HG03108 (cell line): ENCODE measurements at regions not wholly inside any gene's neighbourhood (a gene's known extent, or its start where the extent isn't known, plus 50 kb on each side); places are given as distances from the start of the nearest gene placed in this dataset.
"Not testable (repeated sequence)": the region's sequence is repeated elsewhere in the genome, so short reads cannot be mapped to it uniquely, and the experiment has no call there.

ENCODE experiments used
- ATAC-seq: cut with Tn5 transposase; IDR thresholded peaks from one replicate; pipeline ENCODE4 v1.9.1; 2021; ENCODE audit warnings: moderate library complexity; ENCODE audit not compliant: unreplicated experiment

GRCh38 chr1:213415691-213416380 is 364.8 kb downstream of the RPS6KC1 start:
- ATAC-seq = no peak

- no peak for ATAC-seq
Observed at GRCh38 chr1:213416461-213417224, 365.6 kb downstream of the RPS6KC1 start.

DNA sequence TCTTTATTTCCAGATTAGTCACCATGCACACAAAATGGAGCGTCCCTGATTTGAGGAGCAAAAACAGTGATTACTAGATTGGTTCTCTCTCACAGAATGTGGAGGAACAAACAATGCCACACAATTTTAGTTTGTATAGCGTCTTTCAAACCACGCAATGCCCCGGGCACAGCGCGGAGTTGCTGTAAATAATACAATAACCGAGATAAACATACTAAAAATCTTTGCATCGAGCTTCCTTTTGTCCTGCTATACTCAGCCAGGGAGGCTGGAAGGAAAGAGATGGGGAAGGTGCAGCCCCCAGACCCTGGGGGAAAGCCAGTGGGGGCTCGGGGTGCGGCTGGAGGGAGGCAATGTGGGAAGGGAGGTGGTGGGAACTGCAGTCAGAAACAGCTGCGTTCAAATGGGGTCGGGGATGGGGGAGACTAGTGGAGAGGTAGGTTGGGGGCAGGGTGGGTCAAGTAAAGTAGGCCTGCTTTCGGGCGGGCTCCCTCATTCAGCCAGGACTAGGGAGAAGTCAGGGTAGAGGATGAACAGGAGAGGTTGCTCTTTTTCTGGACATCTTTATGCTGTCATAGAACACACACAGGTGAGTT is 366.3 kb downstream of the RPS6KC1 start:
- ATAC-seq = no peak

DNA sequence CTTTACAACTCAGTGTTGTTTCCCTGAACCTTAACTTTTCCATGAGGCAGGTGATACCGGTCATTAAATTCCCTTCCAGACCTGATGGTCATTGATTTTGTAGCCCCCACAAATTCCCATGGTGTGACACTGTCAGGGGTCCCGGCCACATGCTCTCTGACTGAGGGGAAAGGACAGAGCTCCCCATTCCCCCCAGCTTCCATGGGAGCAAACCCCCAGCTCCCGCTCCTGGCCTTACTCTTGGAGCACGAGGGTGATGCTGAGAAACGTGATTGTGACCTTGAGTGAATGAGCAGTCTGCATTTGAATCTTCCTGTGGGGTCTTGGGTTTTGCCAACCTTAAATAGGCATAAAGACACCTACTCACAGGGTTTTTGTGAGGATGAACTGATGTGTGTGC is 366.8 kb downstream of the RPS6KC1 start:
- no peak for ATAC-seq

DNA sequence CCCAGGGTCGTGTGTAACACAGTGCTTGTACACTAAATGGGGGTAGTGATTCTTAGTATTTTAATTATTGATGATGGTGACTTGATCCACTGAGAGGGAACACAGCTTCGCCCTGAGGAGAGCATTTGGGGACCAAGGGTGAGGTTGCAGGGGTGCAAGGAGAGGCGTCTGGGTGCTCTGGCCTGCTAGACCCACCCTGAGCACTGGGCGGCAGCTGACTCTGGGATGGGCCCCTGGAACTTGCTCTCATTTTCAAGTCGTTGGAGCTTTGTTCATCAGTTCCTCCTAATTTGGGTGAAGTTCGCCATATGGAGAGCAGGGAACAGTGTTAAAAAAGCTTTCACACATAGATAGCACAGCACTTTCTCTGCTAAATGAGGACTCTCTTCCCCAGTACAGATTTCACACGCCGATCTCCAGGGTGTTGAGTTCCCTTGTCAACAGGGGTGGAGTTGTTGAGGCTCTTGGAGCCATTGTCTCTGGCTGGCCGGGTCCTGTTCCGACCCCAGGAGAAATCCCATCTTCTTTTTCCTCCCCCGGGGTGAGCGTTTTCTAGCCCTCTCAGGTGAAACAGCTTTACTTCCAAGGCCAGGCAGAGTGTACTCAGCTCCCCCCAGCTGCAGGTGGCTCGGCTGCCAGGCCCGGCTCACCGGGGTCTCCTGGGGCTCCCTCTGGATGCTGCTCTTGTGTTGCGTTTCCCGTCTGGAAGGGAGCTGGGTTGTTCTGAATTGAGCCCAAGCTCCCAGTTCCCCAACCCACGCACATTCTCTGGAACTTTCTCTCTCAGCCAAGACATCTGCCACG is 367.4 kb downstream of the RPS6KC1 start:
- ATAC-seq = no peak

GRCh38 chr1:213419401-213420030 is 368.5 kb downstream of the RPS6KC1 start:
- ATAC-seq = no peak

DNA sequence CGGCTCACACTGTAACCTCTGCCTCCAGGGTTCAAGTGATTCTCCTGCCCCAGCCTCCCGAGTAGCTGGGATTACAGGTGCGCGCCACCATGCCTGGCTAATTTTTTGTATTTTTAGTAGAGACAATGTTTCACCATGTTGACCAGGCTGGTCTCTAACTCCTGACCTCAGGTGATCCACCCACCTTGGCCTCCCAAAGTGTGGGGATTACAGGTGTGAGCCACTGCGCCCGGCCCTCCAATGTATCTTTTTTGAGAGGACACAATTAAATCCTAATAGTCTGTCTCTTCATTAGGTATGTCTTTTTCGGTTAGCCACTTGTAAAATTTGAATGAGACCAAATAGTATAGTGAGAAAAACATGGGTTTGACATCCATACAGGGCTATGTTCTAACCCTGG is 370.1 kb downstream of the RPS6KC1 start:
- ATAC-seq = not testable (repeated sequence)

DNA sequence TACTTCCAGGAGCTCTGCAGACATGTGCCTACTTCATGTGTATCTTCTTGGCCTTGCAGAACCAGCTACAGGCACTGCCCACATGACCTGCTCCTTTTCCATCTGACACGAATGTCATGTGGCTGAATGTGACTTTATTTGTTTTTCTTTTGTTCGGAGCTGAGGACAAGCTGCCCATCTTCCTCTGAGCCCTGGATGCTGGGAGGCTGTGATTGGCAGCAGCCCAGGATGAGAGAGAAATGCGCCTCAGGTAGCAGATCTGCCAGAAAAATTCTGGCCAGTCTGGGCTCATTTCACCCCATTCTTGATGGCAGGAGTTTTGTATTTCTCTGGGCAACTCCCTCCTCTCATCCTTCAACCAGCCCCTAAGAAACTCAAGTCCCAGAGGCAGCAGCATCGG is 372.0 kb downstream of the RPS6KC1 start:
- no peak for ATAC-seq

- no peak for ATAC-seq
Observed at GRCh38 chr1:213423605-213424004, 372.6 kb downstream of the RPS6KC1 start.

- ATAC-seq = no peak
Observed at GRCh38 chr1:213425376-213426030, 374.5 kb downstream of the RPS6KC1 start.

- ATAC-seq = no peak
Observed at GRCh38 chr1:213429642-213430041, 378.6 kb downstream of the RPS6KC1 start.

DNA sequence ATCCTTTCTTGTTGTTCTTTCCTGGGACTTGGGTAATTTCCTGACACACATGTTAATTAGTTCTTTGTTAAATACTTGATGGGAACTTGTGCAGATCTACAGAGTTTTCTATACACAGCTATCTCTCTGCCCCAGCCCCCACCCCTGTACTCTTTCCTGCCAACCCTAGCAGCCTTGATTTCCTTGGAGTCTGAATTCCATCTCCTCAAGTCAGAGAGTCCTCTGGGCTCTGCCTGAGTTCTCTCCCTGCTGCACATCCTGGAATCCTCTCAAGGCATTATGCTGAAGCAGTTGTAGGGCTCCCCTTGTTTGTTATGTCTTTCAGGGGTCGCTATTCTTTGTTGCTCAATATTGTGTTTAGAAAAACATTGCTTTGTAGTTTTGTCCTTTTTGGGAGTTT is 384.7 kb downstream of the RPS6KC1 start:
- no peak for ATAC-seq

DNA sequence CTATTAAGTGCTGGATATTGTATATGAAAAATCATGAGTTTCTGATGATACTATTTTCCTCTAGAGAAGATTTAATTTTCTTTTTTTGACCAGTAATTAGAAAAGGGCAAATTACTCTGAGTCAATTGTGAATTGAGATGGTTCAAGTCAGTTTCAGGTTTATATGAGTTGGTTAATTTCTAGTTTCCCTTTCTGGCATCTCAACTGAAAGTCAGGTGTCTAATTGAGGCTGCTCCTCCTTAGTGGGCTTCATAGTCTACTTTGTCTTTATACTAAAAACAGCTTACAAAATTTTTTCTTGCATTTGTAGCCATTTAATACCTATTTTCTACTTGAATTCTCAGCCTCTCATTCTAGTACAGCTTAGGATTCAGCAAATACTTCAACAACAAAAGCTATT is 387.3 kb downstream of the RPS6KC1 start:
- ATAC-seq = no peak

GRCh38 chr1:213439703-213440102 is 388.7 kb downstream of the RPS6KC1 start:
- no peak for ATAC-seq

DNA sequence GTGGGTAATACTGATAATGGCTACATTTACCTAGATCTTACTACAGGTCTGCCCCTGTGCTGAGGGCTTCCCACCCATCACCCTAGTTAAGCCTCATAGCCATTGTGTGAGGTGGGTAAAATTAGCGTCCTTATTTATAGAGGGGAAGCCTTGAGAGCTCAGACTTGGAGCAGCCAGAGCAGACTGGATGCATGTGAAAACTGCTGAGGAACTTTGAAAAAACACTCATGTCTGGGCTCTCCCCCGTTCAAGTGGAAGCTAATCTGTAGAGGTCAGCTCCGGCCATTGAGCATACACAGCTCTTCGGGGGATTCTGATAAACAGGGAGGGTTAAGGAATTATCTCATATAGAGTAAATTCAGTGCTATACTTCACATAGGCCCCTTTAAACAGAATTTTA is 389.7 kb downstream of the RPS6KC1 start:
- no peak for ATAC-seq

DNA sequence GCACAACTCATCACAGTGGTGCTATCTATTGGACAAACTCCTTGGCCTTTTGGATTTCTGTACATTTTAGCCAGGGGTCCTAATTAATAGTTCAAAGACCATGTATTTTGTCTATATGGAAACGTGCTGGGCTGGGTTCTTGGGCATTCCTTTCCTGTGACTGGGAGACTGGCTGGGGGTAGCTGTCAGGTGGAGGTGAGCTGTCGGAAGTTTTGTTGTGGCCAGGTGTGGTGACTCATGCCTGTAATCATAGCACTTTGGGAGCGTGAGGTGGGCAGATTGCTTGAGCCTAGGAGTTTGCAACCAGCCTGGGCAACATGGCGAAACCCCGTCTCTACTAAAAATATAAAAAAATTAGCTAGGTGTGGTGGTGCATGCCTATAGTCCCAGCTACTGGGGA is 392.4 kb downstream of the RPS6KC1 start:
- ATAC-seq = no peak

GRCh38 chr1:213444224-213444623 is 393.2 kb downstream of the RPS6KC1 start:
- no peak for ATAC-seq

GRCh38 chr1:213446496-213446895 is 395.5 kb downstream of the RPS6KC1 start:
- ATAC-seq = no peak

DNA sequence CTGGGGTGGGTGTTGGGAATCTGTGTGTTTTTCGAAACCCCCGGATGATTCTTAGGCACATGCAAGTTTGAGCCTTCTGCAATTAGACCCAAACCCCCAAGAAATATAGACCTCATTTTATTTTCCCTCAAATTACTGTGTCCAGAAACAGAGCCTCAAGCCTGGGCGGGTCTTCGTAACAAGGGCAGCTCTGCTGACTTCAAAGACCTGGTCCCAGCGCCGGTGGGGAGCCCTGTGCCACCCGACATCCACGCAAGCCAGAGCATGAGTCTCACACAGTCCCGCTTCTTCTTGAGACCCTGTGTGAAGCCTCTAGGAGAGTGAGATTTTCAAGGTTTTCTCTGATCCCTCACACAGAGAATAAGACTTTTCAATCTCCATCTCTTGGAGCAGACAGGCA is 397.3 kb downstream of the RPS6KC1 start:
- ATAC-seq = no peak

DNA sequence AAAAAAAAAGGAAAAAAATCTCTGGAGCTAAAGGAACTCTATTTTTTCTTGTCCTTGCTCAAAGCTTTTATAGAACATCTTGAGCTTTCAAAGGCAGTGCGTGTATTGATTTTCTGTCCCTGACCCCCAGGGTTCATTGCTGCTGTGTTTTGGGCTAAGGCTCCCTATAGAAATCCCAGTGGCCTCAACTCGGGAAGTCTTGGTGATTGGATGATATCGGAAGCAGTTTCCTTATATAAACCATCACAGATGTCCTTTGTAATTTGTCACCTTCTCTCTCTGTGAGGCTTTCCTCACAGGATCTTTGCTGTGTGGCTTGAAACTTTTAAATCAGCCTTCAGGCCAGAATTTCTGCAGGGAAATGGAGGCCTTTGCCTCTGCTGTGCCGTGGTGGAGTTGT is 397.7 kb downstream of the RPS6KC1 start:
- ATAC-seq = no peak
